ENCODE measurements at regions not wholly inside any gene's neighbourhood (a gene's known extent, or its start where the extent isn't known, plus 50 kb on each side); places are given as distances from the start of the nearest gene placed in this dataset.
"Not testable (repeated sequence)": the region's sequence is repeated elsewhere in the genome, so short reads cannot be mapped to it uniquely, and the experiment has no call there.

GRCh38 chr5:119757276-119757675 lies 127.9 kb downstream of the FAM170A start:
- no peak for DNase-seq
- no peaks in the 10 kb centered on the region for H3K27me3 ChIP-seq
- H3K36me3 ChIP-seq = no peaks in the 10 kb centered on the region
- H3K4me3 ChIP-seq = no peak overlapping the region
- no peaks in the 10 kb centered on the region for H3K9me3 ChIP-seq

- not testable (repeated sequence) for H3K27me3 ChIP-seq, DNase-seq, H3K4me3 ChIP-seq, H3K9me3 ChIP-seq, H3K36me3 ChIP-seq
Observed at GRCh38 chr5:119769695-119770693, 140.6 kb downstream of the FAM170A start.

- H3K4me3 ChIP-seq, H3K36me3 ChIP-seq, DNase-seq, H3K27me3 ChIP-seq, H3K9me3 ChIP-seq: not testable (repeated sequence)
Observed at GRCh38 chr5:119780145-119780544, 150.8 kb downstream of the FAM170A start.

DNA sequence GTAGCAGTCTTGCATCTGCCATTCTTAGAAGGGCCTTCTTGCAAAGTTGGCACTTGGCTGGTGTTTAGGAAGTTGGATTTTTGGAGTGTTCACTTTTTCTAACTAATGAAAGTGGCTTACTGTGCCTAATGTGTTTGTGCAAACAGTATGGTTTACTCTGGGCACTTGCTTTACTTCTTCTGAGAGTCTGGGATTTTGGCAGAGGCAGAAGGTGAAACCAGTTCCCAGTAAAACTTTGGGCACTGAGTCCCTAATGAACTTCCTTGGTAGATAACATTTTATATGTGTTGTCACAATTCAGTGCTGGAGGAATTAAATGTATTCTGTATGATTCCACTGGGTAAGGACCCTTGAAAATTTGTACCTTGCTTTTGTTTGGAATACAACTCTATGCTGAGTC lies 155.7 kb downstream of the FAM170A start:
- Histone ChIP-seq H3K9me3 (no peaks in the 10 kb centered on the region), H3K36me3 (no peaks in the 10 kb centered on the region), H3K27me3 (no peaks in the 10 kb centered on the region), H3K4me3 (no peak overlapping the region)
- DNase-seq = no peak

- H3K27me3 ChIP-seq = no peaks in the 10 kb centered on the region
- no peak overlapping the region for H3K4me3 ChIP-seq
- no peak for DNase-seq
- no peaks in the 10 kb centered on the region for H3K36me3 ChIP-seq
- H3K9me3 ChIP-seq = no peaks in the 10 kb centered on the region
Observed at GRCh38 chr5:119789406-119790117, 160.2 kb downstream of the FAM170A start.

- no peaks in the 10 kb centered on the region; the same call in 1 of the 2 replicates for H3K9me3 ChIP-seq
- no peak for DNase-seq
- H3K4me3 ChIP-seq = no peak overlapping the region
- no peaks in the 10 kb centered on the region for H3K27me3 ChIP-seq
- H3K36me3 ChIP-seq = no peaks in the 10 kb centered on the region
Observed at GRCh38 chr5:119792161-119792799, 162.9 kb downstream of the FAM170A start.

- no peak for DNase-seq
- Histone ChIP-seq H3K9me3 (no peaks in the 10 kb centered on the region; the same call in 1 of the 2 replicates), H3K27me3 (no peaks in the 10 kb centered on the region), H3K4me3 (no peak overlapping the region), H3K36me3 (no peaks in the 10 kb centered on the region)
Observed at GRCh38 chr5:119795768-119796167, 166.4 kb downstream of the FAM170A start.

GRCh38 chr5:119801570-119801969 lies 172.2 kb downstream of the FAM170A start:
- H3K9me3 ChIP-seq = no peaks in the 10 kb centered on the region
- no peaks in the 10 kb centered on the region for H3K27me3 ChIP-seq
- H3K4me3 ChIP-seq = no peak overlapping the region
- H3K36me3 ChIP-seq = no peaks in the 10 kb centered on the region
- DNase-seq = no peak

- no peak for DNase-seq
- no peaks in the 10 kb centered on the region for H3K9me3 ChIP-seq
- H3K36me3 ChIP-seq = no peaks in the 10 kb centered on the region
- H3K27me3 ChIP-seq = no peaks in the 10 kb centered on the region
- no peak overlapping the region for H3K4me3 ChIP-seq
Observed at GRCh38 chr5:119808024-119808423, 178.7 kb downstream of the FAM170A start.

GRCh38 chr5:119808474-119808873 lies 179.1 kb downstream of the FAM170A start:
- no peaks in the 10 kb centered on the region for H3K27me3 ChIP-seq
- H3K9me3 ChIP-seq = no peaks in the 10 kb centered on the region
- DNase-seq = no peak
- no peak overlapping the region for H3K4me3 ChIP-seq
- H3K36me3 ChIP-seq = no peaks in the 10 kb centered on the region

- no peaks in the 10 kb centered on the region for H3K9me3 ChIP-seq
- no peaks in the 10 kb centered on the region for H3K27me3 ChIP-seq
- no peak for DNase-seq
- H3K36me3 ChIP-seq = no peaks in the 10 kb centered on the region
- H3K4me3 ChIP-seq = no peak overlapping the region
Observed at GRCh38 chr5:119810217-119810616, 180.9 kb downstream of the FAM170A start.

DNA sequence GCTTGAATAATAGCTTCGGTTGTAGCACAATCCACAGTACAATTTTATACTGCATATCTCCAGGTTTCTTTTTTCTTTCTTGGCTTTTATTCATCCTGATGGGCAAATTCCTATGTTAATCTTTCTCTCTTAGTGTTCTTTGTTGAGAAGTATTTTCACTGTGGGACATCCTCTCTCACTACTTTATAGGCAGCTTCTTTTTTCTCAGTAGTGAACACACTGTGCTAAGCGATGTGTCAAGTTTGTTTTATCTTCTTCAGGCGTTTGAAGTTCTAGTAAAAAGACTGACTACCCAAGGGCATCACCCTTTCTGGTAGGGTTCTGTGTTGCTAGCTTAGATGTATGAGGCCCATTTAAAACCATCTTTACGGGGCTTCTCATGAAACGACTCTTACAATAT lies 182.1 kb downstream of the FAM170A start:
- Histone ChIP-seq H3K9me3 (no peaks in the 10 kb centered on the region), H3K27me3 (no peaks in the 10 kb centered on the region), H3K4me3 (no peak overlapping the region), H3K36me3 (no peaks in the 10 kb centered on the region)
- no peak for DNase-seq

- DNase-seq = no peak
- Histone ChIP-seq H3K9me3 (no peaks in the 10 kb centered on the region), H3K36me3 (no peaks in the 10 kb centered on the region), H3K27me3 (no peaks in the 10 kb centered on the region), H3K4me3 (no peak overlapping the region)
Observed at GRCh38 chr5:119814655-119815054, 185.3 kb downstream of the FAM170A start.

GRCh38 chr5:119816055-119816454 lies 186.7 kb downstream of the FAM170A start:
- no peak overlapping the region for H3K4me3 ChIP-seq
- no peaks in the 10 kb centered on the region for H3K36me3 ChIP-seq
- H3K27me3 ChIP-seq = no peaks in the 10 kb centered on the region
- DNase-seq = no peak
- H3K9me3 ChIP-seq = no peaks in the 10 kb centered on the region

DNA sequence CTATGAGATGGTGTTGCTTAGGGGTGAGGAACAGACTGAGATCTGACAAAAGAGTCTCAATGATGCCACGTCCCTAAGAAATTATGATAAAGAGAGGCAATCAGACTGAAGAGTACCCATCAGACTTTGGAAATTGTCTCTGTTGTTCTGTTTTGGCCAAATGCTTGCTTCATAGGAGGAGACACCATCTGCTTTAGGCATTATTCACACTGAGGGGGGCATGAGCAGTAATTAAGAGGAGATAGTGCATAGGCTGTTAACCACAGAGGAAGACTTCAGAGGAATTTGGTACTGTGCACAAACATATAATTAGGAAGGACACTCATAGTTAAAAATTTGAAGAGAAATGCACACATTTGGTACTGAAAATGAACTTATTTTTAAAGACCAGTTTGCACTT lies 190.7 kb downstream of the FAM170A start:
- no peak overlapping the region for H3K4me3 ChIP-seq
- H3K27me3 ChIP-seq = no peaks in the 10 kb centered on the region
- H3K36me3 ChIP-seq = no peaks in the 10 kb centered on the region
- H3K9me3 ChIP-seq = no peaks in the 10 kb centered on the region
- no peak for DNase-seq

GRCh38 chr5:119820608-119821007 lies 191.2 kb downstream of the FAM170A start:
- no peak overlapping the region for H3K4me3 ChIP-seq
- H3K27me3 ChIP-seq = no peaks in the 10 kb centered on the region

DNA sequence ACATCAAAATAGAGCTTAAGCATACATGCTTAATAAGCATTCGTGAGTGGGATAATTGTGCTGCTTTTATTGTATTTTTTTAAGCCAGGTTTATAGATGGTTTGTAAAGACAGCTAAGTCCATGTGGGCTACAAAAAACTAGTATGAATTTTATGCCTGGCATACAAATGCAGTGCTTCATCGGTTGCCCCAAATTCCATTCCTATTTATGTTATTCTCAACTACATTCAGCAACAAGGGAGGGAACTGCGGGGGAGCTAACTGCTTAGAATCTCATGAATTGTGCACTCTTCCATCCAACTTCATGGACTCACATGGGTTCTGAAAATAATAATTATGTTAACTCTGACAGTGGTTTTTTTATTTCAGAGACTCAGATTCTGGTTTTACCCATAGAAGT lies 199.2 kb downstream of the FAM170A start:
- no peak overlapping the region for H3K4me3 ChIP-seq
- no peak for DNase-seq

More at GRCh38 chr5:119820608-119821007, 191.2 kb downstream of the FAM170A start:
- DNase-seq = no peak
- Histone ChIP-seq H3K36me3 (no peaks in the 10 kb centered on the region), H3K9me3 (no peaks in the 10 kb centered on the region)

More for the DNA sequence above, 199.2 kb downstream of the FAM170A start:
- Histone ChIP-seq H3K27me3 (no peaks in the 10 kb centered on the region), H3K9me3 (no peaks in the 10 kb centered on the region), H3K36me3 (no peaks in the 10 kb centered on the region)

Data from MG63 (cell line).